Nephron progenitor cell (in vitro differentiated cells): ENCODE measurements at regions not wholly inside any gene's neighbourhood (a gene's known extent, or its start where the extent isn't known, plus 50 kb on each side); places are given as distances from the start of the nearest gene placed in this dataset.

Experiments used
- DNase-seq: peaks from one replicate; pipeline ENCODE4 v3.0.0; 2021
- H3K27ac Mint-ChIP-seq: 2 replicates; pipeline ENCODE4 v1.8.0; 2021; ENCODE audit warnings: mild to moderate bottlenecking, moderate library complexity, mixed read lengths
- H3K27me3 Mint-ChIP-seq: 2 replicates; pipeline ENCODE4 v1.8.0; 2021; ENCODE audit warnings: mild to moderate bottlenecking, low read depth, mixed read lengths; ENCODE audit not compliant: poor library complexity
- H3K36me3 Mint-ChIP-seq: 2 replicates; pipeline ENCODE4 v1.8.0; 2021; ENCODE audit warnings: low read depth, mixed read lengths
- H3K4me1 Mint-ChIP-seq: 2 replicates; pipeline ENCODE4 v1.8.0; 2021; ENCODE audit warnings: mixed read lengths
- H3K4me3 Mint-ChIP-seq: 2 replicates; pipeline ENCODE4 v1.8.0; 2021; ENCODE audit warnings: mild to moderate bottlenecking, moderate library complexity, mixed read lengths
- H3K9me3 Mint-ChIP-seq: 2 replicates; pipeline ENCODE4 v1.8.0; 2021; ENCODE audit warnings: mild to moderate bottlenecking, moderate library complexity, mixed read lengths
- TF ChIP-seq, protein P1 (sequence below): fragments of 200-600 bp; sonication (generic); IDR thresholded peaks from 2 replicates; pipeline ENCODE4 v1.5.0; 2021; ENCODE audit warnings: antibody characterized with exemption

- H3K9me3 Mint-ChIP-seq: no peaks in the 10 kb centered on the region
- H3K36me3 Mint-ChIP-seq: no peaks in the 10 kb centered on the region
- H3K27ac Mint-ChIP-seq: no peak overlapping the region
- H3K4me1 Mint-ChIP-seq: peaks cover 9% of the 10 kb centered on the region
- no peak overlapping the region for H3K4me3 Mint-ChIP-seq
- H3K27me3 Mint-ChIP-seq: no peaks in the 10 kb centered on the region
- TF ChIP-seq, protein P1, sequence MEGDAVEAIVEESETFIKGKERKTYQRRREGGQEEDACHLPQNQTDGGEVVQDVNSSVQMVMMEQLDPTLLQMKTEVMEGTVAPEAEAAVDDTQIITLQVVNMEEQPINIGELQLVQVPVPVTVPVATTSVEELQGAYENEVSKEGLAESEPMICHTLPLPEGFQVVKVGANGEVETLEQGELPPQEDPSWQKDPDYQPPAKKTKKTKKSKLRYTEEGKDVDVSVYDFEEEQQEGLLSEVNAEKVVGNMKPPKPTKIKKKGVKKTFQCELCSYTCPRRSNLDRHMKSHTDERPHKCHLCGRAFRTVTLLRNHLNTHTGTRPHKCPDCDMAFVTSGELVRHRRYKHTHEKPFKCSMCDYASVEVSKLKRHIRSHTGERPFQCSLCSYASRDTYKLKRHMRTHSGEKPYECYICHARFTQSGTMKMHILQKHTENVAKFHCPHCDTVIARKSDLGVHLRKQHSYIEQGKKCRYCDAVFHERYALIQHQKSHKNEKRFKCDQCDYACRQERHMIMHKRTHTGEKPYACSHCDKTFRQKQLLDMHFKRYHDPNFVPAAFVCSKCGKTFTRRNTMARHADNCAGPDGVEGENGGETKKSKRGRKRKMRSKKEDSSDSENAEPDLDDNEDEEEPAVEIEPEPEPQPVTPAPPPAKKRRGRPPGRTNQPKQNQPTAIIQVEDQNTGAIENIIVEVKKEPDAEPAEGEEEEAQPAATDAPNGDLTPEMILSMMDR: no peak
- no peak for DNase-seq
These were observed 893.4 kb downstream of the DIAPH3 start for GRCh38 chr13:59270327-59270726.

DNA sequence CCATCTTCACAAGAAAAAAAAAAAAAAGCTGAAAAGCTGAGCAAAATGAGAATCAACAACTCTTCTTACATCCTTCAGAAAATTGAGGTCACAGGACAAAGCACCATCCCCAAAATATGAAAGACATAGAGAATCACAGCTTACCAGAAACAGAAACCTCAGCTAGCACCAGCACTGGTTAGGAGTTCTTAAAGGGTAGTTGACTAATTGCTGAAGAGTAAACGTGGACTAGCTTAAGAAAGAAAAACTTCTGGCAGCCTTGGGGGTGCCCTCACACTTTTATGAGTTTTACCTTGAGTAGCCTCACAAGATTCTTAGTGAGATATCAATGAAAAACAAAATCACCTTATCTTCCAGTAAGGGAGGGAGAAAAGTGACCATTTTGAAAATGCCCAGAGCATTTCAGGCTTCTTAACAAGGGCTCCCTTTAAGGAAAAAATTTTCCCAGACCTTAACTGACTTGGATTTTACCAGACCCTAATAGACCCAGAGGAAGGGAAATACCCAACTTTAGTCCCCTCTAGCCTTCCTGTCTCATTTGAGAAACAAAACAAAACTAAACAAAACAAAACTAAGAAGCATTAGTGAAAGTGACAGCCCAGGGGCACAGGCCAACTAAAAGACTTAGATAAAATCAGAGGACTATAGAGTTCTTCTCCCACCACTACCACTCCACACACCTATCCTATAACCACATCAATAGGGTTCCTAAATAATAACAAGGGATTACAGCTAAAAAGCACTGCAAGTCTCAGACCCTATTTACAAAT, 888.6 kb downstream of the DIAPH3 start:
- peaks cover 15% of the 10 kb centered on the region for H3K4me1 Mint-ChIP-seq
- no peak overlapping the region for H3K4me3 Mint-ChIP-seq
- TF ChIP-seq, protein P1: no peak
- no peaks in the 10 kb centered on the region for H3K9me3 Mint-ChIP-seq
- H3K27me3 Mint-ChIP-seq: no peaks in the 10 kb centered on the region
- peak overlapping the region; percentile 58 for H3K27ac Mint-ChIP-seq
- DNase-seq: no peak
- no peaks in the 10 kb centered on the region for H3K36me3 Mint-ChIP-seq

GRCh38 chr13:59276436-59276835, 887.3 kb downstream of the DIAPH3 start:
- no peak for DNase-seq
- Mint-ChIP-seq H3K27me3 (no peaks in the 10 kb centered on the region), H3K9me3 (no peaks in the 10 kb centered on the region), H3K36me3 (no peaks in the 10 kb centered on the region), H3K4me3 (no peak overlapping the region), H3K4me1 (peaks cover 15% of the 10 kb centered on the region), H3K27ac (no peak overlapping the region)
- TF ChIP-seq, protein P1: no peak

DNA sequence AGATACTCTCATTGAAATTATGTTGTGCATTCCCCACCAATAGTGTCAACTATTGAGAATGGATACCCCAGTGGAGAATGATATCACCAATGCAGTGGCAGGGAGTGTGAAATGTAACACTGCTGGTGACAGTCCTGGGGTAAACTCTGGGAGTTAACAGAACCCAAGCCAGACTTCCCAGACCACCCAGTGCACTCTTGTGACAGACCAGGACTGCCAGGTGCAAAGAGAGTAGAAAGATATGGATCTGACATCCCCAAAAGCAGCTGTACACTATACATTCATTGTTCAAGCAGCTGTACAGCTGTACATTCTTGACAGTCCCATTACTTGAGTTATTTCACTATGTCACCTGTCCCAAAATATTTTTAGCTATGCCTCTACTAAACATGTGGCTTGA, 886.6 kb downstream of the DIAPH3 start:
- no peak for DNase-seq
- TF ChIP-seq, protein P1: no peak

GRCh38 chr13:59279028-59279427, 884.7 kb downstream of the DIAPH3 start:
- no peaks in the 10 kb centered on the region for H3K36me3 Mint-ChIP-seq
- no peaks in the 10 kb centered on the region for H3K9me3 Mint-ChIP-seq
- H3K4me3 Mint-ChIP-seq: no peak overlapping the region
- peaks cover 15% of the 10 kb centered on the region for H3K4me1 Mint-ChIP-seq
- DNase-seq: no peak
- TF ChIP-seq, protein P1: no peak
- no peak overlapping the region for H3K27ac Mint-ChIP-seq
- no peaks in the 10 kb centered on the region for H3K27me3 Mint-ChIP-seq

More for the DNA sequence above, 886.6 kb downstream of the DIAPH3 start:
- Mint-ChIP-seq H3K4me3 (no peak overlapping the region), H3K27ac (no peak overlapping the region), H3K9me3 (no peaks in the 10 kb centered on the region), H3K27me3 (no peaks in the 10 kb centered on the region), H3K36me3 (no peaks in the 10 kb centered on the region), H3K4me1 (peaks cover 15% of the 10 kb centered on the region)

GRCh38 chr13:59279576-59279975, 884.2 kb downstream of the DIAPH3 start:
- TF ChIP-seq, protein P1: no peak
- H3K36me3 Mint-ChIP-seq: no peaks in the 10 kb centered on the region
- H3K27ac Mint-ChIP-seq: no peak overlapping the region
- H3K9me3 Mint-ChIP-seq: no peaks in the 10 kb centered on the region
- no peaks in the 10 kb centered on the region for H3K27me3 Mint-ChIP-seq
- no peak for DNase-seq
- peaks cover 13% of the 10 kb centered on the region for H3K4me1 Mint-ChIP-seq
- no peak overlapping the region for H3K4me3 Mint-ChIP-seq
